ENCODE measurements at regions not wholly inside any gene's neighbourhood (a gene's known extent, or its start where the extent isn't known, plus 50 kb on each side); places are given as distances from the start of the nearest gene placed in this dataset.
A peak's percentile ranks its signal among the peaks of the same experiment; 100 is the strongest.

DNA sequence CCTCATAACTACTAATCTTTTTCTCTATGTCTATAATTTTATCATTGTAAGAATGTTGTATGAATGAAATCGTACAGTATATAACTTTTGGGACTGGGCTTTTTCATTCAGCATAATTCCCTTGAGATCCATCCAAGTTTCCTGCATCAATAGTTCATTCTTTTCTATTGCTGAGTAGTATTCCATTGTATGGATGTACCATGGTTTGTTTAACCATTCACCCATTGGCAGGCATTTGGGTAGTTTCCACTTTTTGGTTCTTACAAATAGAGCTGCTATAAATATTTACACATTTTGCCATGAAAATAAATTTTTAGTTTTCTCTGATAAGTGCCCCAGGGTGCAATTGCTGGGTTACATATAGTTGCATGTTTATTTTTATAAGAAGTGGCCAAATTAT lies 659.8 kb downstream of the RAPGEF2 start:
- Histone ChIP-seq H3K4me1 (ENCODE audit: insufficient read depth, low read length) (no peaks in the 10 kb centered on the region), H3K79me2 (ENCODE audit: insufficient read depth, low read length) (no peaks in the 10 kb centered on the region), H3K27me3 (ENCODE audit: insufficient read depth, low read length) (no peaks in the 10 kb centered on the region), H2AFZ (ENCODE audit: low read length) (no peak overlapping the region), H3K9me3 (ENCODE audit: low read depth, low read length) (no peaks in the 10 kb centered on the region), H3K4me3 (ENCODE audit: insufficient read depth, low read length) (no peak overlapping the region), H3K4me2 (ENCODE audit: insufficient read depth, low read length) (no peak overlapping the region), H3K36me3 (ENCODE audit: insufficient read depth, low read length) (no peaks in the 10 kb centered on the region), H3K27ac (ENCODE audit: low read depth, low read length) (no peak overlapping the region), H4K20me1 (ENCODE audit: insufficient read depth, low read length) (no peaks in the 10 kb centered on the region)
- TF ChIP-seq, protein P1, sequence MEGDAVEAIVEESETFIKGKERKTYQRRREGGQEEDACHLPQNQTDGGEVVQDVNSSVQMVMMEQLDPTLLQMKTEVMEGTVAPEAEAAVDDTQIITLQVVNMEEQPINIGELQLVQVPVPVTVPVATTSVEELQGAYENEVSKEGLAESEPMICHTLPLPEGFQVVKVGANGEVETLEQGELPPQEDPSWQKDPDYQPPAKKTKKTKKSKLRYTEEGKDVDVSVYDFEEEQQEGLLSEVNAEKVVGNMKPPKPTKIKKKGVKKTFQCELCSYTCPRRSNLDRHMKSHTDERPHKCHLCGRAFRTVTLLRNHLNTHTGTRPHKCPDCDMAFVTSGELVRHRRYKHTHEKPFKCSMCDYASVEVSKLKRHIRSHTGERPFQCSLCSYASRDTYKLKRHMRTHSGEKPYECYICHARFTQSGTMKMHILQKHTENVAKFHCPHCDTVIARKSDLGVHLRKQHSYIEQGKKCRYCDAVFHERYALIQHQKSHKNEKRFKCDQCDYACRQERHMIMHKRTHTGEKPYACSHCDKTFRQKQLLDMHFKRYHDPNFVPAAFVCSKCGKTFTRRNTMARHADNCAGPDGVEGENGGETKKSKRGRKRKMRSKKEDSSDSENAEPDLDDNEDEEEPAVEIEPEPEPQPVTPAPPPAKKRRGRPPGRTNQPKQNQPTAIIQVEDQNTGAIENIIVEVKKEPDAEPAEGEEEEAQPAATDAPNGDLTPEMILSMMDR (IDR thresholded peaks at IDR 0.05; ENCODE audit: extremely low read depth, low read depth, low read length) = no peak
- peak; percentile 58 for DNase-seq (ENCODE audit: insufficient read length, low spot score, missing footprints)

DNA sequence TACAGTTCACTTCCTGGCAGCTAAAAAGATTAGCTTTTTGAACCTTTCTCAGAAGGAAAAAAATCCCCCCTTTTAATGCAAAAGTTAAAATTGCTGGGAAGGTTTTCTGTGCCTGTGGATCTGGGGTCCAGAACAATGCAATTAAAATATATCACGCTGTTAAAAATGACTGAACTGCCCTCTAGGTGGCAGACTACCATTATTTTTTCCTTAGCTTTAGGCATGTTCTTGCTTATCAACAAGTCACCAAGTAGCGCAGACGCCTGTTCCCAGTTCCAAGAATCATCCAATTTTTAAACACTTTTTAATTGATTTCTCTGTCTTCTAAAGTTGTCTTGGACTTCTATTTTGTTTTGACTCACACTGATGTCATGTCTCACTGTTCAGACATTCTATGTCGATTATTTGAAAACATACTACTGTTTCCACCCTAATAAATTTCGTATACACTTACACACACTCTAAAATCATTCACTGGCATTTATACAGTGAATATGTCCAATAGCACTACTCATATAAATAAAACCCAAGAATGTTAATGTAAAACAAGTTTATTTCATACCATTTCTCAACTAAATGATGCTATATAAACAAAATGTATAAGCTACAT lies 661.6 kb downstream of the RAPGEF2 start:
- TF ChIP-seq, protein P1 (IDR thresholded peaks at IDR 0.05; ENCODE audit: extremely low read depth, low read depth, low read length) = peak; percentile 57
- H3K4me2 ChIP-seq (ENCODE audit: insufficient read depth, low read length) = no peak overlapping the region
- H3K27me3 ChIP-seq (ENCODE audit: insufficient read depth, low read length) = no peaks in the 10 kb centered on the region
- no peak overlapping the region for H3K27ac ChIP-seq (ENCODE audit: low read depth, low read length)
- no peaks in the 10 kb centered on the region for H3K36me3 ChIP-seq (ENCODE audit: insufficient read depth, low read length)
- H3K79me2 ChIP-seq (ENCODE audit: insufficient read depth, low read length) = no peaks in the 10 kb centered on the region
- H4K20me1 ChIP-seq (ENCODE audit: insufficient read depth, low read length) = no peaks in the 10 kb centered on the region
- H3K4me3 ChIP-seq (ENCODE audit: insufficient read depth, low read length) = no peak overlapping the region
- DNase-seq (ENCODE audit: insufficient read length, low spot score, missing footprints) = peak; percentile 65
- H3K4me1 ChIP-seq (ENCODE audit: insufficient read depth, low read length) = no peaks in the 10 kb centered on the region
- H2AFZ ChIP-seq (ENCODE audit: low read length) = no peak overlapping the region
- no peaks in the 10 kb centered on the region for H3K9me3 ChIP-seq (ENCODE audit: low read depth, low read length)

DNA sequence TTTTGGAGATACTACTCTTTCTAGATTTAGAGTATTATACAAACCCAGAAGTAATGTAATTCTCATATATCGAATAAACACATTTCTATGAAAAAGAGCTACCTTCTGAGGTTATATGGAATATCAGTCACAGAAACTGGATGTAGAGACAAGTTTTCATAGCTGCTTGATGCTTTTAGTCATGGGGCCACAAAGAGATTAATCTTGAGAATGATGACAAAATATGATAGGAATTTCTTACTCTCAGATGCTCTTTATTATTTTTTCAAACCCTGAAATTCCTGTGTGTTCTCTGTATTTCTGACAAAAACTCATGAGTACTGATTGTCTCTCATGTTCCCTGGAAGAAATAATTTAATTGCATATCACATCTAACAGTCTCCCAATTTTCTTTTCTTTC lies 662.5 kb downstream of the RAPGEF2 start:
- DNase-seq (ENCODE audit: insufficient read length, low spot score, missing footprints) = no peak
- H3K27ac ChIP-seq (ENCODE audit: low read depth, low read length) = no peak overlapping the region
- no peaks in the 10 kb centered on the region for H3K9me3 ChIP-seq (ENCODE audit: low read depth, low read length)
- H4K20me1 ChIP-seq (ENCODE audit: insufficient read depth, low read length) = no peaks in the 10 kb centered on the region
- H2AFZ ChIP-seq (ENCODE audit: low read length) = no peak overlapping the region
- no peak overlapping the region for H3K4me2 ChIP-seq (ENCODE audit: insufficient read depth, low read length)
- H3K79me2 ChIP-seq (ENCODE audit: insufficient read depth, low read length) = no peaks in the 10 kb centered on the region
- no peak overlapping the region for H3K4me3 ChIP-seq (ENCODE audit: insufficient read depth, low read length)
- TF ChIP-seq, protein P1 (IDR thresholded peaks at IDR 0.05; ENCODE audit: extremely low read depth, low read depth, low read length) = no peak
- no peaks in the 10 kb centered on the region for H3K27me3 ChIP-seq (ENCODE audit: insufficient read depth, low read length)
- no peaks in the 10 kb centered on the region for H3K36me3 ChIP-seq (ENCODE audit: insufficient read depth, low read length)
- H3K4me1 ChIP-seq (ENCODE audit: insufficient read depth, low read length) = no peaks in the 10 kb centered on the region

DNA sequence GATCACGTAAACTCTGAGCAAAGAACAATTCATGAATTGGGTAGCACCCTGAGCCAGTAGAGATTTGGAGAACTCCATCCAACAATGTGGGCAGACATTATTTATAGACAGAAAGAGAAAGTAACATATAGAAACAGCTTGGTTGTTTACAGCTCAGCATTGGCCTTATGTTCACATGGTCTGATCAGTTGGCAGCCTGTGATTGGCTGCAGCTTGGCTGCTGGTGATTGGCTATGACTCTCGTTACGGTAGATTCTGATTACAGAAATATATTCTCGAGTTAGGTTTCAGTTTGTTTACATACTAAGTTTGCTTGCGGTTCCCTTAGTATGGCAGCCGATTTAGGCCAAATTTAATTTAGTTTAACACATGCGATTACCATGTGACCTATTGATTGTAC lies 663.4 kb downstream of the RAPGEF2 start:
- Histone ChIP-seq H3K79me2 (ENCODE audit: insufficient read depth, low read length) (no peaks in the 10 kb centered on the region), H4K20me1 (ENCODE audit: insufficient read depth, low read length) (no peaks in the 10 kb centered on the region), H3K4me2 (ENCODE audit: insufficient read depth, low read length) (no peak overlapping the region), H3K36me3 (ENCODE audit: insufficient read depth, low read length) (no peaks in the 10 kb centered on the region), H3K27ac (ENCODE audit: low read depth, low read length) (no peak overlapping the region), H3K27me3 (ENCODE audit: insufficient read depth, low read length) (no peaks in the 10 kb centered on the region), H3K4me1 (ENCODE audit: insufficient read depth, low read length) (no peaks in the 10 kb centered on the region), H3K4me3 (ENCODE audit: insufficient read depth, low read length) (no peak overlapping the region), H3K9me3 (ENCODE audit: low read depth, low read length) (no peaks in the 10 kb centered on the region), H2AFZ (ENCODE audit: low read length) (no peak overlapping the region)
- TF ChIP-seq, protein P1 (IDR thresholded peaks at IDR 0.05; ENCODE audit: extremely low read depth, low read depth, low read length) = no peak
- no peak for DNase-seq (ENCODE audit: insufficient read length, low spot score, missing footprints)
